ENCODE measurements at regions not wholly inside any gene's neighbourhood (a gene's known extent, or its start where the extent isn't known, plus 50 kb on each side); places are given as distances from the start of the nearest gene placed in this dataset.
A peak's percentile ranks its signal among the peaks of the same experiment; 100 is the strongest.

GRCh38 chr16:79754501-79754900 lies 154.0 kb upstream of the MAF start:
- Histone ChIP-seq H3K36me3 (no peaks in the 10 kb centered on the region), H3K27ac (no peak overlapping the region), H3K4me1 (ENCODE audit: low read depth) (no peaks in the 10 kb centered on the region), H3K27me3 (no peaks in the 10 kb centered on the region), H3K4me3 (no peak overlapping the region), H3K9me3 (ENCODE audit: low read depth) (no peaks in the 10 kb centered on the region)
- peak in 1 of 2 donors; percentile 87 for DNase-seq (ENCODE audit: low read depth in 1 of 2, low spot score in 1 of 2)
- peak; percentile 8 for TF ChIP-seq CTCF (IDR thresholded peaks at IDR 0.05; ENCODE audit: low read depth, low read length)

GRCh38 chr16:79754081-79754480 lies 153.5 kb upstream of the MAF start:
- no peaks in the 10 kb centered on the region for H3K27me3 ChIP-seq
- DNase-seq (ENCODE audit: low read depth in 1 of 2, low spot score in 1 of 2): no peak
- H3K4me3 ChIP-seq: no peak overlapping the region
- no peaks in the 10 kb centered on the region for H3K9me3 ChIP-seq (ENCODE audit: low read depth)
- no peak for TF ChIP-seq CTCF (IDR thresholded peaks at IDR 0.05; ENCODE audit: low read depth, low read length)
- H3K4me1 ChIP-seq (ENCODE audit: low read depth): no peaks in the 10 kb centered on the region
- H3K36me3 ChIP-seq: no peaks in the 10 kb centered on the region
- H3K27ac ChIP-seq: no peak overlapping the region

- Histone ChIP-seq H3K9me3 (ENCODE audit: low read depth) (no peaks in the 10 kb centered on the region), H3K27ac (no peak overlapping the region), H3K4me1 (ENCODE audit: low read depth) (no peaks in the 10 kb centered on the region), H3K4me3 (no peak overlapping the region), H3K36me3 (no peaks in the 10 kb centered on the region), H3K27me3 (no peaks in the 10 kb centered on the region)
- no peak for TF ChIP-seq CTCF (IDR thresholded peaks at IDR 0.05; ENCODE audit: low read depth, low read length)
- DNase-seq (ENCODE audit: low read depth in 1 of 2, low spot score in 1 of 2): no peak
Observed at GRCh38 chr16:79753286-79753685, 152.7 kb upstream of the MAF start.

- Histone ChIP-seq H3K9me3 (ENCODE audit: low read depth) (no peaks in the 10 kb centered on the region), H3K36me3 (no peaks in the 10 kb centered on the region), H3K27me3 (no peaks in the 10 kb centered on the region), H3K4me1 (ENCODE audit: low read depth) (no peaks in the 10 kb centered on the region), H3K4me3 (no peak overlapping the region), H3K27ac (no peak overlapping the region)
- no peak for TF ChIP-seq CTCF (IDR thresholded peaks at IDR 0.05; ENCODE audit: low read depth, low read length)
- no peak for DNase-seq (ENCODE audit: low read depth in 1 of 2, low spot score in 1 of 2)
Observed at GRCh38 chr16:79752396-79752795, 151.9 kb upstream of the MAF start.

- no peak overlapping the region for H3K4me3 ChIP-seq
- no peaks in the 10 kb centered on the region for H3K36me3 ChIP-seq
- H3K4me1 ChIP-seq (ENCODE audit: low read depth): no peaks in the 10 kb centered on the region
- H3K27ac ChIP-seq: no peak overlapping the region
- no peak for TF ChIP-seq CTCF (IDR thresholded peaks at IDR 0.05; ENCODE audit: low read depth, low read length)
- no peaks in the 10 kb centered on the region for H3K27me3 ChIP-seq
- no peaks in the 10 kb centered on the region for H3K9me3 ChIP-seq (ENCODE audit: low read depth)
- DNase-seq (ENCODE audit: low read depth in 1 of 2, low spot score in 1 of 2): peak in 1 of 2 donors; percentile 65
Observed at GRCh38 chr16:79751471-79752184, 151.1 kb upstream of the MAF start.
